ENCODE measurements at regions not wholly inside any gene's neighbourhood (a gene's known extent, or its start where the extent isn't known, plus 50 kb on each side); places are given as distances from the start of the nearest gene placed in this dataset.

DNA sequence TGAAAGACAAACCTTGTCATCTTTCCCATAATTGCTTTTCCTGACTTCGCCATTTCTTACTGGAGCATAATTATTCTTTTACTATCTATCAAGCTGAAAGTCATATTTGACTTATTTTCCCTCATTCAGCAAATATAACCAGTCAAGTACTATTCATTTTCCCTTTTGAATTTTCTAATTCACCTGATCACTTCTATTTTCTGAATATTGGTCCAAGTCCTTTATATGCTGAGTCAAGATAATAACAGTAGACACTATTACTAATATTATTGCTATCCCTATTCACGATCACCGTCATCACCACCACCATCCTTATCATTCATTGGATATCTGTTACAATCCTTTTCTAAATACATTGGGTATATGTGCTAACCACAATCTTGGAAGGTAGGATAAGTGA lies 728.0 kb downstream of the NOVA1 start:
- no peak for TF ChIP-seq FOXA1 (IDR thresholded peaks at IDR 0.05)
- TF ChIP-seq LEF1 (IDR thresholded peaks at IDR 0.05; ENCODE audit: borderline replicate concordance) = no peak
- no peak for TF ChIP-seq FOXM1 (IDR thresholded peaks at IDR 0.05; ENCODE audit: borderline replicate concordance)
- no peak for TF ChIP-seq SP1 (IDR thresholded peaks at IDR 0.05)
- CTCF ChIA-PET = no interaction called here
- DNase-seq (ENCODE audit: extremely low spot score) = no peak
- POLR2A ChIA-PET = no interaction called here

DNA sequence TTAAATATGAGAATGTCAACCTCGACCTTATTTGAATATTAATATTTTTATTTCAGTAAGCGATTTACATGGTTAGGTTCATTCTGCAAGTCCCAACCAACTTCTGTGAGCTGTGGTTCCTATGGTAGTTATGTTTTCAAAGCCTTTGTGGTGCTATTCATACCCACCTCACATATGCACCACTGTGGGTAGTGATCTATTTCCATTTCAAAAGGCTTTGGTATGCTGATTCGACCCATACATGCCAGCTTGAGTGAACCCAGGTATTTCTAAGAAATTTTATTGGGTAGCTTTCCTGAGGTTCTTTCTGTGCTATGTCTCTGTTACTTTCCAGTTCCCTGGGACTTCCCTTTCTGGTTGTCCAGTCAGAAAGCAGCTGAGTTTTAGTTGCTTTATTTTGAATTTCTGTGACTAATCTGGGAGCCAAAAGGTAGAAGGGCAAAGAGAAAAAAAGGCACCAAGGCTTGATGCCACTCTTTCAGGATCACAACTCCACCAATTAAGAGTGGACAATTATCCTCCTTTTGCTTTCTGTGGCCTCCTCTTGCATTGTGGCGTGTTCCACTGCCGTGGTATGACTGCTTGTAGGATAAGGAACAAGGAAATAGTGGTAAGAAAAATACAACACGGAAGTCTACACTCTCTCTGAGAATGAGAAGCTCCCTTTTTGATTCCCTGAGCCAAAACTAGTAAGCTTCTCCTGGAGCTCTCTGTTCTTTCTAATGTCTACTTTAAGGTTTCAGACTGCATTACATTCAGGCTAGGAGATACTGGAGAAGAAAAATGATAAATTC lies 729.1 kb downstream of the NOVA1 start:
- no peak for TF ChIP-seq LEF1 (IDR thresholded peaks at IDR 0.05; ENCODE audit: borderline replicate concordance)
- no peak for TF ChIP-seq L3MBTL2 (conservative IDR thresholded peaks at IDR 0.05)
- ChIA-PET POLR2A (no interaction called here), CTCF (no interaction called here)
- no peak for DNase-seq (ENCODE audit: extremely low spot score)

- DNase-seq (ENCODE audit: extremely low spot score) = no peak
- POLR2A ChIA-PET = no interaction called here
- CTCF ChIA-PET = no interaction called here
These were observed 736.4 kb downstream of the NOVA1 start for GRCh38 chr14:25861406-25861805.

GRCh38 chr14:25848601-25849000 lies 749.2 kb downstream of the NOVA1 start:
- TF ChIP-seq SUZ12 (IDR thresholded peaks at IDR 0.05) (no peak), PKNOX1 (IDR thresholded peaks at IDR 0.05) (no peak), ELF4 (IDR thresholded peaks at IDR 0.05) (no peak), FOXA1 (IDR thresholded peaks at IDR 0.05) (no peak), LEF1 (IDR thresholded peaks at IDR 0.05; ENCODE audit: borderline replicate concordance) (no peak), FOXM1 (IDR thresholded peaks at IDR 0.05; ENCODE audit: borderline replicate concordance) (no peak), SP1 (IDR thresholded peaks at IDR 0.05) (no peak), TARDBP (IDR thresholded peaks at IDR 0.05) (no peak), BHLHE40 (IDR thresholded peaks at IDR 0.05; ENCODE audit: borderline replicate concordance) (no peak), FOXK2 (IDR thresholded peaks at IDR 0.05) (no peak)
- no peak for DNase-seq (ENCODE audit: extremely low spot score)
- ChIA-PET POLR2A (no interaction called here), CTCF (interaction anchor here (0.6 kb wide), 1 partner anchor 277 kb away, joined by 3 read pairs; no protein-coding TSS in a partner anchor)

More at GRCh38 chr14:25861406-25861805, 736.4 kb downstream of the NOVA1 start:
- TF ChIP-seq ARNT (IDR thresholded peaks at IDR 0.05) (no peak), TARDBP (IDR thresholded peaks at IDR 0.05) (no peak), CTBP1 (IDR thresholded peaks at IDR 0.05; ENCODE audit: borderline replicate concordance) (no peak), BHLHE40 (IDR thresholded peaks at IDR 0.05; ENCODE audit: borderline replicate concordance) (no peak), L3MBTL2 (conservative IDR thresholded peaks at IDR 0.05) (no peak), SP1 (IDR thresholded peaks at IDR 0.05) (no peak)

- no peak for DNase-seq (ENCODE audit: extremely low spot score)
- TF ChIP-seq L3MBTL2 (conservative IDR thresholded peaks at IDR 0.05) = no peak
- no peak for TF ChIP-seq FOXM1 (IDR thresholded peaks at IDR 0.05; ENCODE audit: borderline replicate concordance)
- TF ChIP-seq SUZ12 (IDR thresholded peaks at IDR 0.05) = no peak
- TF ChIP-seq HDGF (IDR thresholded peaks at IDR 0.05; ENCODE audit: borderline replicate concordance) = no peak
- TF ChIP-seq ARNT (IDR thresholded peaks at IDR 0.05) = no peak
- no peak for TF ChIP-seq ELF4 (IDR thresholded peaks at IDR 0.05)
- ChIA-PET CTCF (no interaction called here), POLR2A (no interaction called here)
These were observed 751.6 kb downstream of the NOVA1 start for GRCh38 chr14:25846246-25846645.

DNA sequence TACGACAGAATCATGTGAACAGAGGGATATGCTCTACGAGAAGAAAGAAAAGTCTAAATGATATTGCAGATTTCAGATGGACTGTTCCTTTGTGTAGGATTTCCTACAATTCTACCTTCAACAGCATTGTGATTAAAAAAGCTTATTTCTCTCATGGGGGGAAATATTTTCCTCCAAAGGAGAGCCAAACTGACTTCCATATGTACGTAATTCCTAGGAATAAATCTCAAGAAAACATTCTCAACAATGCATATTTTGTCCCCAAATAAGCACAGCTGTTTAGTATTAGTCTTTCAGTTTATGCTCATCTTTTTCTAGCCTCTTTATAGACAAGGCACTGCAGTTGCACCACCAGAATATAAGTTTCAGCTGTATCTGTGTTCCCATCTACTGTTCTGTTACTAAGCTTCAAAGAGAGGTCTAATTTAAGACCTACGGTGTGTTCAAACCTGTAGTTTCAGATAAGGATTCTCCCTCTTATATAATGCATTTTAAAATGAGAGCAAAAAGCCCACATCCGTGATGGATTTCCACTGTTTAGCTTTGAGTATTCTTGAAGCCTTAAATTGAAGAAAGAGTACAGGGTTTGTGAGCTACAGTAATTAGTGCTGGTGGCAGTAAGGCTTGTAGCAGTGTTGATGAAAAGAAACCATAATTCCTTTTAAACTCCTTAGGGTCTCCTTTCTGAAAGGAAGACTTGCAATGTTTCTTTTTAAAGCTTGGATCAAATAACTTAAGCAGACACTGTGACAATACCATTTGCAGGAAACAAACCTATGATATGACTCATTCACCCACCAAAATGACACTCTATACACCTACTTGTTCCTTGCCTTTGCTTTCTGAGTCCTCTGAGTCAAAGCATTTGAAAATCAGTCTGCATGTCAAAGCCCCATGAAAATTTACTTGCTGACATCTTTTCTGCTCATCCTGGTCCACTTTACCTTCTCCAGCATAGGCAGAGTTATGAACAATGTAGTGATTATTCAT lies 754.1 kb downstream of the NOVA1 start:
- DNase-seq (ENCODE audit: extremely low spot score) = no peak
- TF ChIP-seq ZNF384 (IDR thresholded peaks at IDR 0.05) (no peak), BHLHE40 (IDR thresholded peaks at IDR 0.05; ENCODE audit: borderline replicate concordance) (no peak), TARDBP (IDR thresholded peaks at IDR 0.05) (no peak), HDGF (IDR thresholded peaks at IDR 0.05; ENCODE audit: borderline replicate concordance) (no peak), FOXK2 (IDR thresholded peaks at IDR 0.05) (no peak), SP1 (IDR thresholded peaks at IDR 0.05) (no peak), SUZ12 (IDR thresholded peaks at IDR 0.05) (no peak), LEF1 (IDR thresholded peaks at IDR 0.05; ENCODE audit: borderline replicate concordance) (no peak), ELF4 (IDR thresholded peaks at IDR 0.05) (no peak), CTBP1 (IDR thresholded peaks at IDR 0.05; ENCODE audit: borderline replicate concordance) (no peak), NFRKB (IDR thresholded peaks at IDR 0.05) (no peak), L3MBTL2 (conservative IDR thresholded peaks at IDR 0.05) (no peak), PKNOX1 (IDR thresholded peaks at IDR 0.05) (no peak), FOXM1 (IDR thresholded peaks at IDR 0.05; ENCODE audit: borderline replicate concordance) (no peak), ARNT (IDR thresholded peaks at IDR 0.05) (no peak), FOXA1 (IDR thresholded peaks at IDR 0.05) (no peak)
- CTCF ChIA-PET = no interaction called here
- POLR2A ChIA-PET = no interaction called here

DNA sequence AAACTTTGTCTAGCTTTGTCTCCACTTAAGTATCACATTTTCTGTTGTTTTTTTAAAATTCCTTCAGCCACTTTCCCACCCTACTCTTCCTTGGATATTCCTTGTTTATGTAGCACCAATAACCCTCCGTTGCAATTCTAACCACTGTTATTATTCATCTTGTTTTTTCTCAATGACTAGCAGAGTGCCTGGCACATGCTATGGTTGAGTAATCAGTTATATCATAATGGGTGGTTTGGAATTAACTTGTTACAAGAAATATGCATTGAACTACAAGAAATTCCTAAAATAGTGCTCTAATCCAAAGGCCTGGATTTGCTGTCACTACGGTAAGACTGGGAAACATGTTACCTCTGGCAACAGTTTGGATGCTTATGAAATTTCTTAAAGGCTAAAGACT lies 756.6 kb downstream of the NOVA1 start:
- no peak for DNase-seq (ENCODE audit: extremely low spot score)
- TF ChIP-seq FOXA1 (IDR thresholded peaks at IDR 0.05) (no peak), SUZ12 (IDR thresholded peaks at IDR 0.05) (no peak), TARDBP (IDR thresholded peaks at IDR 0.05) (no peak), FOXM1 (IDR thresholded peaks at IDR 0.05; ENCODE audit: borderline replicate concordance) (no peak), PKNOX1 (IDR thresholded peaks at IDR 0.05) (no peak), FOXK2 (IDR thresholded peaks at IDR 0.05) (no peak), HDGF (IDR thresholded peaks at IDR 0.05; ENCODE audit: borderline replicate concordance) (no peak), SP1 (IDR thresholded peaks at IDR 0.05) (no peak), ZNF384 (IDR thresholded peaks at IDR 0.05) (no peak), L3MBTL2 (conservative IDR thresholded peaks at IDR 0.05) (no peak), ARNT (IDR thresholded peaks at IDR 0.05) (no peak)
- POLR2A ChIA-PET = no interaction called here
- CTCF ChIA-PET = no interaction called here

All from HEK293T (cell line).